Panc1 (cell line): ENCODE measurements at regions not wholly inside any gene's neighbourhood (a gene's known extent, or its start where the extent isn't known, plus 50 kb on each side); places are given as distances from the start of the nearest gene placed in this dataset.

Experiments
- ATAC-seq: fragments of 200-7000 bp; cut with Tn5 transposase; 2 replicates; pipeline ENCODE4 v1.9.1; 2020; ENCODE audit warnings: mild to moderate bottlenecking, moderate library complexity
- BruUV-seq: library from RNA; stranded (reverse); fragments of 400-500 nt; replicated peaks from 2 replicates; lab custom pipeline; 2021; lab: Mats Ljungman, UMichigan
- CTCF ChIA-PET: fragments of 300-600 bp; sonication (Branson Sonifier 250); formaldehyde crosslinking; loops from one replicate; lab custom pipeline; 2022; ENCODE audit warnings: antibody characterized with exemption; lab: Charles Lee
- POLR2A ChIA-PET: fragments of 300-600 bp; sonication (Branson Sonifier 250); formaldehyde crosslinking; loops from one replicate; lab custom pipeline; 2022; ENCODE audit warnings: antibody characterized with exemption; lab: Charles Lee
- DNase-seq: peaks from one replicate; pipeline ENCODE4 v3.0.0-alpha.2; 2010; ENCODE audit warnings: low read depth, low spot score
- H3K27ac ChIP-seq: 2 replicates; pipeline ENCODE4 v1.5.1; 2011; ENCODE audit warnings: mild to moderate bottlenecking, low read length, inconsistent platforms
- H3K27me3 ChIP-seq: fragments of 200-500 bp; sonication (Bioruptor generic); 2 replicates; pipeline ENCODE4 v1.6.0; 2014; ENCODE audit warnings: low read length, inconsistent platforms; ENCODE audit not compliant: control insufficient read depth, insufficient read depth
- H3K36me3 ChIP-seq: fragments of 200-500 bp; sonication (Bioruptor generic); 2 replicates; pipeline ENCODE4 v1.5.1; 2014; ENCODE audit warnings: inconsistent platforms, mild to moderate bottlenecking, low read length, moderate library complexity; ENCODE audit not compliant: control insufficient read depth, insufficient read depth
- H3K4me1 ChIP-seq: 2 replicates; pipeline ENCODE4 v1.5.1; 2011; ENCODE audit warnings: inconsistent platforms, mild to moderate bottlenecking, low read length, moderate library complexity; ENCODE audit not compliant: control insufficient read depth, insufficient read depth
- H3K4me3 ChIP-seq, 2 experiments: 2 replicates each; pipeline ENCODE4 v1.5.1; 2011 to 2012; ENCODE audit warnings: low read depth in 2 of 2, low read length in 2 of 2, mild to moderate bottlenecking in 2 of 2, inconsistent platforms in 1 of 2, moderate library complexity in 1 of 2
- H3K9me3 ChIP-seq: fragments of 200-500 bp; sonication (Bioruptor generic); 2 replicates; pipeline ENCODE4 v1.5.1; 2014; ENCODE audit warnings: low read depth, mild to moderate bottlenecking, inconsistent platforms, low read length, moderate library complexity; ENCODE audit not compliant: control insufficient read depth, insufficient read depth
- POLR2AphosphoS5 ChIP-seq: IDR thresholded peaks from 2 replicates; pipeline ENCODE4 v1.6.1; 2012; ENCODE audit warnings: mild to moderate bottlenecking, low read depth, low read length, moderate library complexity
- SIN3A ChIP-seq: IDR thresholded peaks from 2 replicates; pipeline ENCODE4 v1.6.1; 2012; ENCODE audit warnings: low read depth, mild to moderate bottlenecking, low read length, moderate library complexity, borderline replicate concordance; ENCODE audit not compliant: insufficient read depth
- TCF7L2 ChIP-seq: IDR thresholded peaks from 2 replicates; pipeline ENCODE4 v1.6.1; 2011; ENCODE audit warnings: mild to moderate bottlenecking, low read depth, low read length, inconsistent platforms
- in situ Hi-C: cut with HindIII; loops from 2 replicates; pipeline ENCODE4 v1.10.0; 2016; ENCODE audit warnings: low sequenced_read_pairs, low pct_unique_long_range_greater_than_20kb
- intact Hi-C: fragments of 100-400 bp; cut with micrococcal nuclease; formaldehyde crosslinking; loops from one replicate; pipeline ENCODE4 v1.10.0; 2022; ENCODE audit not compliant: unreplicated experiment
- TF ChIP-seq, protein P1 (sequence below): fragments of 450-650 bp; IDR thresholded peaks from 2 replicates; pipeline ENCODE4 v1.5.1; 2017; ENCODE audit warnings: mild to moderate bottlenecking
- TF ChIP-seq, protein P2 (sequence below), 2 experiments: IDR thresholded peaks; 2 replicates each; pipeline ENCODE4 v1.6.1; 2011 to 2012; ENCODE audit warnings: low read depth in 2 of 2, control low read depth in 1 of 2, low read length in 1 of 2, mild to moderate bottlenecking in 1 of 2, moderate library complexity in 1 of 2; ENCODE audit not compliant: insufficient read depth in 1 of 2

DNA sequence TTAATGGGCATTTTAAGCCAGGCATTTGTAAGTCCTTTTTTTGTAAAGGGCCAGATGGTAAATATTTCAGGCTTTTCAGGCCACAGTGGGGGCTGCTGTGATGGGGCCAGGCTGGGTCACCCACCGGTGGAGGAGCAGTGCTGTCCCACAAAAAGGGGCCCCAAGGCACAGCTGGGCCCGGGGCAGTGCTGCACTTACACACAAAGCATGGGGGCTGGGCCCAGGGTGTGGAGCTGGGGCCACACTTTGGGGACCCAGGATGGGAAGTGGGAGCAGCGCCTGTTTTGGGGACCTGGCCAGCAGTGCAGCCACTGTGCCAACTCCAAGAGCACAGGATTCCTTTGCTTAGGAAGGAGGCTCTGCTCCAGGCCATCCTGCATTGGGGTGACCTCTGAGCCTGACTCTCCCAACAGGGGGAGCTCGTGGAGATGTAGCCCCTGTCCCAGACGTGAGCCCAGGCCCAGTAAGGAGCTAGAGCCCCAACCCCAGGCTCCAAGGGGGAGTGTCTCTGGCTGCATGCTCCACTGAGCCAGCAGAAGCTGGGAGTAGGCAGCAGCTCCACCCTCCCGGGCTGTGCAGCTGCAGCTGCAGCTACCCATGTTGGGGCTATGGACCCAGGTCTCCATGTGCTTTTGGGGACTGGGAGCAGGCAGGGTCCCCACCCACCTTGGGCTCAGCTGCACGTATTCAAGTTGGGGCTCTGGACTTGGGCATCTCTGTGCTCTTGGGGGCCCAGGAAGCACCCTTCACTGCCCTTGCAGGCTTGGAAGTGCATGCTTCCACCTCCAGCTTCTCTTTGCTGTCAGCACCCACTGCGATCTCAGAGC, 1036.5 kb upstream of the CNTNAP5 start:
- in situ Hi-C loops, result no loop called here
- ChIA-PET POLR2A (no interaction called here), CTCF (no interaction called here)
- no peaks in the 10 kb centered on the region for H3K36me3 ChIP-seq
- H3K9me3 ChIP-seq, result peaks cover 9% of the 10 kb centered on the region; the same call in 1 of the 2 replicates
- no peak for ATAC-seq
- TF ChIP-seq, protein P1, sequence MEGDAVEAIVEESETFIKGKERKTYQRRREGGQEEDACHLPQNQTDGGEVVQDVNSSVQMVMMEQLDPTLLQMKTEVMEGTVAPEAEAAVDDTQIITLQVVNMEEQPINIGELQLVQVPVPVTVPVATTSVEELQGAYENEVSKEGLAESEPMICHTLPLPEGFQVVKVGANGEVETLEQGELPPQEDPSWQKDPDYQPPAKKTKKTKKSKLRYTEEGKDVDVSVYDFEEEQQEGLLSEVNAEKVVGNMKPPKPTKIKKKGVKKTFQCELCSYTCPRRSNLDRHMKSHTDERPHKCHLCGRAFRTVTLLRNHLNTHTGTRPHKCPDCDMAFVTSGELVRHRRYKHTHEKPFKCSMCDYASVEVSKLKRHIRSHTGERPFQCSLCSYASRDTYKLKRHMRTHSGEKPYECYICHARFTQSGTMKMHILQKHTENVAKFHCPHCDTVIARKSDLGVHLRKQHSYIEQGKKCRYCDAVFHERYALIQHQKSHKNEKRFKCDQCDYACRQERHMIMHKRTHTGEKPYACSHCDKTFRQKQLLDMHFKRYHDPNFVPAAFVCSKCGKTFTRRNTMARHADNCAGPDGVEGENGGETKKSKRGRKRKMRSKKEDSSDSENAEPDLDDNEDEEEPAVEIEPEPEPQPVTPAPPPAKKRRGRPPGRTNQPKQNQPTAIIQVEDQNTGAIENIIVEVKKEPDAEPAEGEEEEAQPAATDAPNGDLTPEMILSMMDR, result no peak
- TF ChIP-seq, protein P2, sequence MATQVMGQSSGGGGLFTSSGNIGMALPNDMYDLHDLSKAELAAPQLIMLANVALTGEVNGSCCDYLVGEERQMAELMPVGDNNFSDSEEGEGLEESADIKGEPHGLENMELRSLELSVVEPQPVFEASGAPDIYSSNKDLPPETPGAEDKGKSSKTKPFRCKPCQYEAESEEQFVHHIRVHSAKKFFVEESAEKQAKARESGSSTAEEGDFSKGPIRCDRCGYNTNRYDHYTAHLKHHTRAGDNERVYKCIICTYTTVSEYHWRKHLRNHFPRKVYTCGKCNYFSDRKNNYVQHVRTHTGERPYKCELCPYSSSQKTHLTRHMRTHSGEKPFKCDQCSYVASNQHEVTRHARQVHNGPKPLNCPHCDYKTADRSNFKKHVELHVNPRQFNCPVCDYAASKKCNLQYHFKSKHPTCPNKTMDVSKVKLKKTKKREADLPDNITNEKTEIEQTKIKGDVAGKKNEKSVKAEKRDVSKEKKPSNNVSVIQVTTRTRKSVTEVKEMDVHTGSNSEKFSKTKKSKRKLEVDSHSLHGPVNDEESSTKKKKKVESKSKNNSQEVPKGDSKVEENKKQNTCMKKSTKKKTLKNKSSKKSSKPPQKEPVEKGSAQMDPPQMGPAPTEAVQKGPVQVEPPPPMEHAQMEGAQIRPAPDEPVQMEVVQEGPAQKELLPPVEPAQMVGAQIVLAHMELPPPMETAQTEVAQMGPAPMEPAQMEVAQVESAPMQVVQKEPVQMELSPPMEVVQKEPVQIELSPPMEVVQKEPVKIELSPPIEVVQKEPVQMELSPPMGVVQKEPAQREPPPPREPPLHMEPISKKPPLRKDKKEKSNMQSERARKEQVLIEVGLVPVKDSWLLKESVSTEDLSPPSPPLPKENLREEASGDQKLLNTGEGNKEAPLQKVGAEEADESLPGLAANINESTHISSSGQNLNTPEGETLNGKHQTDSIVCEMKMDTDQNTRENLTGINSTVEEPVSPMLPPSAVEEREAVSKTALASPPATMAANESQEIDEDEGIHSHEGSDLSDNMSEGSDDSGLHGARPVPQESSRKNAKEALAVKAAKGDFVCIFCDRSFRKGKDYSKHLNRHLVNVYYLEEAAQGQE (IDR thresholded peaks at IDR 0.05; ENCODE audit: insufficient read depth in 1 of 2, low read depth in 2 of 2, low read length in 1 of 2), result no peak
- TF ChIP-seq POLR2AphosphoS5 (no peak), TCF7L2 (no peak), SIN3A (no peak)
- no peak for DNase-seq
- intact Hi-C loops, result no loop called here
- H3K27ac ChIP-seq, result no peak overlapping the region
- H3K27me3 ChIP-seq, result no peaks in the 10 kb centered on the region
- no peak overlapping the region for H3K4me3 ChIP-seq
- no peaks in the 10 kb centered on the region for H3K4me1 ChIP-seq
- no TSS peak for BruUV-seq

DNA sequence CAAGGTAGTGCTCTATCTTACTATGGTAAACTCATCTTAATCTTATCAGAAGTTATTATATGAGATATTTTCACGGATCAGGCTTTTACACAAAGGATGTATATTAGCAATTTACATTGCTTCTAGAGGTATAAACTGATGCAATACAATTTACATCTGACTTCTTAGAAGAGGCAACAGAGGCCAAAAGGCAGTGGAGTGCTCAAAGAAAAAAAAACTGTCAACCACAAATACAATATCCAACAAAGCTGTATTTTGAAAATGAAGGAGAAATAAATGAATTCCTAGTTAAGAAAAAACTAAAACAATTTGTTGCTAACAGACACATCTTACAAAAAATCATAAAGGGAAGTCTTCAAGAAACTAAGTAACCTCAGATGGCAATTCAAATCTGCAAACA, 1031.5 kb upstream of the CNTNAP5 start:
- no peaks in the 10 kb centered on the region for H3K27me3 ChIP-seq
- no peak overlapping the region for H3K27ac ChIP-seq
- no peaks in the 10 kb centered on the region for H3K4me1 ChIP-seq
- peaks cover 9% of the 10 kb centered on the region; the same call in 1 of the 2 replicates for H3K9me3 ChIP-seq
- ATAC-seq, result no peak
- in situ Hi-C loops (no loop called here), intact Hi-C loops (no loop called here)
- DNase-seq, result no peak
- ChIA-PET CTCF (no interaction called here), POLR2A (no interaction called here)
- no peak overlapping the region for H3K4me3 ChIP-seq
- no TSS peak for BruUV-seq
- H3K36me3 ChIP-seq, result no peaks in the 10 kb centered on the region
- TF ChIP-seq, protein P2 (IDR thresholded peaks at IDR 0.05; ENCODE audit: insufficient read depth in 1 of 2, low read depth in 2 of 2, low read length in 1 of 2), result no peak
- TF ChIP-seq POLR2AphosphoS5 (no peak), TCF7L2 (no peak), SIN3A (no peak)
- TF ChIP-seq, protein P1, result no peak
